ENCODE measurements at regions not wholly inside any gene's neighbourhood (a gene's known extent, or its start where the extent isn't known, plus 50 kb on each side); places are given as distances from the start of the nearest gene placed in this dataset.
"Not testable (repeated sequence)": the region's sequence is repeated elsewhere in the genome, so short reads cannot be mapped to it uniquely, and the experiment has no call there.

GRCh38 chr9:117864385-117865057, 160.3 kb downstream of the TLR4 start:
- no peak for DNase-seq

- DNase-seq, result no peak
Observed at GRCh38 chr9:117868594-117868993, 164.4 kb downstream of the TLR4 start.

- no peak for DNase-seq
Observed at GRCh38 chr9:117869287-117869686, 165.1 kb downstream of the TLR4 start.

- no peak for DNase-seq
Observed at GRCh38 chr9:117869712-117870111, 165.5 kb downstream of the TLR4 start.

GRCh38 chr9:117873664-117874063, 169.5 kb downstream of the TLR4 start:
- no peak for DNase-seq

- DNase-seq, result no peak
Observed at GRCh38 chr9:117875886-117876285, 171.7 kb downstream of the TLR4 start.

GRCh38 chr9:117882171-117882570, 178.0 kb downstream of the TLR4 start:
- DNase-seq, result no peak

GRCh38 chr9:117886616-117887015, 182.4 kb downstream of the TLR4 start:
- no peak for DNase-seq

- no peak for DNase-seq
Observed at GRCh38 chr9:117887383-117887782, 183.2 kb downstream of the TLR4 start.

GRCh38 chr9:117887941-117888340, 183.7 kb downstream of the TLR4 start:
- DNase-seq, result no peak

GRCh38 chr9:117903453-117903852, 199.2 kb downstream of the TLR4 start:
- no peak for DNase-seq

- no peak for DNase-seq
Observed at GRCh38 chr9:117906763-117907162, 202.6 kb downstream of the TLR4 start.

- no peak for DNase-seq
Observed at GRCh38 chr9:117907420-117907819, 203.2 kb downstream of the TLR4 start.

- DNase-seq, result no peak
Observed at GRCh38 chr9:117916291-117916690, 212.1 kb downstream of the TLR4 start.

- no peak for DNase-seq
Observed at GRCh38 chr9:117917873-117918272, 213.7 kb downstream of the TLR4 start.

GRCh38 chr9:117919538-117919937, 215.3 kb downstream of the TLR4 start:
- no peak for DNase-seq

GRCh38 chr9:117926031-117926658, 221.9 kb downstream of the TLR4 start:
- DNase-seq, result no peak

GRCh38 chr9:117927354-117927753, 223.2 kb downstream of the TLR4 start:
- no peak for DNase-seq

- no peak for DNase-seq
Observed at GRCh38 chr9:117929868-117930267, 225.7 kb downstream of the TLR4 start.

GRCh38 chr9:117932585-117932984, 228.4 kb downstream of the TLR4 start:
- DNase-seq, result no peak

- no peak for DNase-seq
Observed at GRCh38 chr9:117936185-117937130, 232.3 kb downstream of the TLR4 start.

- DNase-seq, result no peak
Observed at GRCh38 chr9:117938086-117938485, 233.9 kb downstream of the TLR4 start.

GRCh38 chr9:117938896-117939295, 234.7 kb downstream of the TLR4 start:
- DNase-seq, result no peak

GRCh38 chr9:117944750-117945149, 240.5 kb downstream of the TLR4 start:
- not testable (repeated sequence) for DNase-seq

Data from activated CD4-positive, alpha-beta T cell treated with anti-CD3 and anti-CD28 coated beads, Interleukin-2, Interleukin-6, amounts not matched to agents 100 ng/mL and 50 ng/mL, durations not matched to agents 16 hours and 8 hours (primary cell).